Motor neuron (in vitro differentiated cells): ENCODE measurements at regions not wholly inside any gene's neighbourhood (a gene's known extent, or its start where the extent isn't known, plus 50 kb on each side); places are given as distances from the start of the nearest gene placed in this dataset.
"Not testable (repeated sequence)": the region's sequence is repeated elsewhere in the genome, so short reads cannot be mapped to it uniquely, and the experiment has no call there.

ENCODE experiments used
- ATAC-seq, 8 experiments: fragments of 200-7000 bp; cut with Tn5 transposase; replicated peaks in 6 of 8; 2 replicates each; pipeline ENCODE4 v1.8.0; 2021; ENCODE audit warnings: mild to moderate bottlenecking in 8 of 8, moderate library complexity in 8 of 8
- H3K27ac ChIP-seq, 2 donors: fragments of 250-450 bp; sonication (Bioruptor Pico); 2 replicates each; pipeline ENCODE4 v1.9.0; 2021; ENCODE audit warnings: antibody characterized with exemption in 2 of 2, mild to moderate bottlenecking in 2 of 2, moderate library complexity in 1 of 2
- H3K4me1 ChIP-seq, 2 donors: fragments of 250-450 bp; sonication (Bioruptor Pico); replicated peaks in 1 of 2; 2 replicates each; pipeline ENCODE4 v1.6.1; 2021; ENCODE audit warnings: antibody characterized with exemption in 2 of 2, mild to moderate bottlenecking in 2 of 2, moderate library complexity in 1 of 2
- H3K4me3 ChIP-seq, 5 donors: fragments of 250-450 bp; sonication (Bioruptor Pico); 2 replicates each; pipeline ENCODE4 v1.9.0; 2021; ENCODE audit warnings: antibody characterized with exemption in 5 of 5, mild to moderate bottlenecking in 5 of 5, moderate library complexity in 4 of 5
- whole genome bisulfite sequencing, 10 experiments: fragments of 450-650 bp; shearing (Covaris generic); methylation state at CpG; one replicate each; pipeline ENCODE4 v1.0.0; 2022; 5-methylcytosine and 5-hydroxymethylcytosine counted together
- in situ Hi-C, 9 experiments: fragments of 400-800 bp; cut with MboI; loops; one replicate each; pipeline ENCODE4 v1.15.0; 2021; ENCODE audit warnings: low sequenced_read_pairs in 9 of 9, low pct_unique_long_range_greater_than_20kb in 2 of 9; ENCODE audit not compliant: unreplicated experiment in 9 of 9

DNA sequence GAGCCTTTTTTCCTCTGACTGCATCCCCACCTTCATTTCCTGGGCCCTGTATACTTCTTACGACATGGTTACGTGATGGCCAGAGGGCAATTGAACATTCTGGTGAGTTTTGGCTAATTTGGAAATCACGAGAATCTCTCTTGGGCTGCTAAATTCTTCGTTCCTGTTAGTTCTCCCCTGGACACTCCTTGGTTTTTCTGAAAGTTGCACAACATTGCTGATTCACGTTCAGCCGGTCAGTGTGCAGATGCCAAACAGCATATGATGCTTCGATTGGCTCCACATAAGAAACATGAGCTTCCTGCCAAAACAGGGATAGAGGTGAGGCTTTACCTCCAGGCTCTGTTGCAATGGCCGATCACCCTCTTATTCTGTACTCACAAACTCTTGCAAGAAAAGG lies 119.4 kb upstream of the LY86 start:
- ATAC-seq: peak in 2 of 8 experiments; percentile 28 to 45
- in situ Hi-C loops: no loop called here
- Histone ChIP-seq H3K4me3 (no peak overlapping the region), H3K27ac (no peak overlapping the region), H3K4me1 (no peaks in the 10 kb centered on the region)
- 11 to 100% (median 80%) methylated on average over 1 to 8 of the region's 8 CpGs; no CpG with 5 or more reads in 1 of the 10 experiments for WGBS, 10 experiments

DNA sequence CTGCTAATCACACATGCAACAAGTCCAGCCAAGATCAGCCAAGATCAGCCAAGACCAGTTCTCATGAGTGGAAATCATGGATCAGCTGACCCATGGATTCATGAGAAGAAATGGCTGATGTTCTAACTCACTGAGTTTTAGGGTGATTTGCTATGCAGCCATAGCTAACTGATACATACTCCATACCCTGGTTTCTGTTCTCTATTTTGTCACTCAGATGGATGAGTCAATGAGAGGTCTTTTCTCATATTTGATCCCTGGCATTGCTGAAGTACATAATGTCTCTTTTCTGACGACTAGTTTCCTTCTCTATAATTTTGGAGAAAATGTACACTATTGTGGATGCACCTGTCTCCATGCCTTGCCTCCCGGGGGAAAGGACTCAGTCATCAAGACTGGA lies 118.4 kb upstream of the LY86 start:
- in situ Hi-C loops: no loop called here
- no peak overlapping the region for H3K27ac ChIP-seq
- 0 to 86% (median 71%) methylated on average over 1 to 2 of the region's 2 CpGs; no CpG with 5 or more reads in 5 of the 10 experiments for WGBS, 10 experiments
- ATAC-seq: no peak
- H3K4me1 ChIP-seq: no peaks in the 10 kb centered on the region
- no peak overlapping the region for H3K4me3 ChIP-seq

DNA sequence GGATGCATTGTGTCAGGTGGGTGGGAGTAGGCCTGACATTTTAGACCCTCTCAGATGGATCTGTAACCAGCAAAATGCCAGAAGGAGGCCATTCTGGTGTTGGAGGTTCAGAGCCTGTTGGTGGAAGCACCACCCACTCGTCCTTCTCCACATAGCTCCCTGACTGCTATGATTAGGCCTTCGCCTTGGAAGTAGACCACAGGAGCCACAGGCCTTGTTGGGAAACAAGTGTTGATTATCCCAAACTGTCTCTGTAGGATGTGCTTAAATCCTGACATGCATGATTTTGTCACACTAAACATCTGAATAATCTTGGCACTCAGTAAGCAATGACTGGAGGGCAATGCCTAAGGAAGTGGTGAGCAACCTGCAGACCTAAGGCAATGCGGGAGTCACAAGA lies 117.2 kb upstream of the LY86 start:
- H3K4me1 ChIP-seq: no peaks in the 10 kb centered on the region
- 44 to 100% (median 85%) methylated on average over 1 to 3 of the region's 3 CpGs; no CpG with 5 or more reads in 4 of the 10 experiments for WGBS, 10 experiments
- no peak overlapping the region for H3K27ac ChIP-seq
- no peak for ATAC-seq
- no peak overlapping the region for H3K4me3 ChIP-seq
- in situ Hi-C loops: no loop called here

DNA sequence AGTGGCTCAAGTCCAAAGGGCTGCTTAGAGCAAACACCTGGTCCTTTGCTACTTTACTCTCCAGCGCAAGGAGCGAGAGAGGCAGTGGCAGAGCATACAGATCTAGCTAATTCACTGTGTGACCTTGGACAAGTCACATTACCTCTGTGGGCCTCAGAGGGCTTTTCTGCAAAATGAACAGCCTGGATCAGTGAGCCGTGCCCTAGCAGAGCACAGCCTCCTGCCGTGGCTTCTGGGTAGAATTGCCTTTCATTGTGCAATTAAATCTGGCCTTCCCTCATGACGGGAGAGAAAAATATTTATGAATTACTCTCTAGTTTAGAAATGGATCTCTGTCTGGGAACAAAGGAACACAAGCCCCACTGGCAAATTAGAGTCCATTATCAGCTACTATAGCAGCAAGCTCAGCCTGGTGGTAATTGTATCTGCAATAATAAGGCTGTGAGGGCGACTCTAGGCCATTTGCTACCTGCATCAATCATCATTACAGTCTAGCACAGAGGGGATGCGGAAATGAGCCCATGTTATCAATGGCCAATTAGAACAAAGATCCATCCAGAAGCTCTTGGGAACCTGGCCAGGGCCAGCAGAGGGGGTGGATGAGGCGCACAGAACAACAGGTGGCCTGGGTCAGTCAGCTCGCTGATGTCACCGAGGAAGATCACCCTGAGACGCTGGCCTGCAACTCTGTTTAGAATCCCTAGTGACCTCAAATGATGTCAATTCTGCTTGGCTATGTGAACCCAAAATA lies 114.2 kb upstream of the LY86 start:
- H3K4me1 ChIP-seq: no peaks in the 10 kb centered on the region
- 0 to 100% (median 59%) methylated on average over 1 to 7 of the region's 11 CpGs for WGBS, 10 experiments
- in situ Hi-C loops: no loop called here
- ATAC-seq: peak in 5 of 8 experiments; percentile 97 to 98 (median 97)
- H3K27ac ChIP-seq: no peak overlapping the region
- no peak overlapping the region for H3K4me3 ChIP-seq

DNA sequence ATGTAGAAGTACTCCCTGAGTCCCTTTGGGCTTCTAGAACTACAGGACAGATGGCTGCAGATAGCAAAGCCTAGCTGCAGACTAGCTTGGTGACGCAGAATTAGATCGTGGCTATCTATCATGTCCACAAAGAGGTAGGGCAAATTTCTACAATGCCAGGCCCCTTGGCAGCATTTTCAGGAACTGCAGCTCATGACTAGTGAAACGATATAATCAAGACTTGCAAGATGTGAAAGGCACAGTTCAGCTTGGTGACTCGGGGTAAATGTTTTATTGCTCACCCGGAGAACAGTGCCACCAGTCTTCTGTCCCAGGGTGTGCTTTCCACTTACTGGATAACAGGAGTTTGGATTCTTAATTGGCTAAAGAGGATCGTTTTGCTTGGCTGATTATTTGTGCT lies 108.7 kb upstream of the LY86 start:
- no peak overlapping the region for H3K4me3 ChIP-seq

DNA sequence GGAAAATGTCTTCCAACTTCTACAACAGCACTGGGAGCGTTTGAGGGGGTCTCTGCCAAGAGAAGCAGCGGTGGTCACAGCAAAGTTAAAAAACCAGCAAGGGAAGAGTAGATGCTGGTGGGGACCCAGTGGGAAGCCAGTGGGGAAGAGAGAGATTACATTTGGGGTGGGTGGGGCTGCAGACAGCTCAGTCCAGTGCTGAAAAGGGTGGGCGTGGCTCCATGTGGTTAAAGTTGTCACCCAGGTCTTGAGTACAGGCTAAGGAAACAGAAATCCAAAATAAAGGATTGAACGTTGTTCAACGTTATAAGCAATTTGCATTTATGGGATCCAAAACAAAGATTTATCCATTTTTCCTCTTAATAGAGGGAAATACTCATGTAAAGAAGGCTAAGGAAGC lies 106.3 kb upstream of the LY86 start:
- no peak overlapping the region for H3K27ac ChIP-seq
- WGBS, 10 experiments: 33 to 100% (median 92%) methylated on average over 1 to 3 of the region's 5 CpGs; no CpG with 5 or more reads in 3 of the 10 experiments
- ATAC-seq: no peak
- in situ Hi-C loops: no loop called here
- H3K4me3 ChIP-seq: no peak overlapping the region
- H3K4me1 ChIP-seq: no peaks in the 10 kb centered on the region

More for the DNA sequence above, 108.7 kb upstream of the LY86 start:
- 0 to 82% (median 67%) methylated on average over 1 to 6 of the region's 6 CpGs; no CpG with 5 or more reads in 3 of the 10 experiments for WGBS, 10 experiments
- no peaks in the 10 kb centered on the region for H3K4me1 ChIP-seq
- in situ Hi-C loops: no loop called here
- no peak overlapping the region for H3K27ac ChIP-seq
- no peak for ATAC-seq

DNA sequence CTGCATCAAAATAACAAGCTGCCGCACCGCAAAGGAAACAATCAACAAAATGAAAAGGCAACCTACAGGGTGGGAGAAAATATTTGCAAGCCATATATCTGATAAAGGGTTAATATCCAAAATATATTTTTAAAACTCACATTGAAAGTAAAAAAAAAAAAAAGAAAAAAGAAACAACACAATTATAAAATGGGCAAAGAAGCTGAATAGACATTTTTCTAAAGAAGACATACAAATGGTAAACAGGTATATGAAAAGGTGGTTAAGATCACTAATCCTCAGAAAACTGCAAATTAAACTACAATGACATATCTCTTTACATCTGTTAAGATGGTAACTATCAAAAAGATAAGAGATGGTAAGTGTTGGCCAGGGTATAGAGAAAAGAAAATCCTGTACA lies 105.4 kb upstream of the LY86 start:
- Histone ChIP-seq H3K4me1 (no peaks in the 10 kb centered on the region), H3K4me3 (no peak overlapping the region), H3K27ac (no peak overlapping the region)
- no peak for ATAC-seq
- in situ Hi-C loops: no loop called here
- WGBS, 10 experiments: 74 to 100% (median 94%) methylated on average over 2 of the region's 2 CpGs; no CpG with 5 or more reads in 2 of the 10 experiments

DNA sequence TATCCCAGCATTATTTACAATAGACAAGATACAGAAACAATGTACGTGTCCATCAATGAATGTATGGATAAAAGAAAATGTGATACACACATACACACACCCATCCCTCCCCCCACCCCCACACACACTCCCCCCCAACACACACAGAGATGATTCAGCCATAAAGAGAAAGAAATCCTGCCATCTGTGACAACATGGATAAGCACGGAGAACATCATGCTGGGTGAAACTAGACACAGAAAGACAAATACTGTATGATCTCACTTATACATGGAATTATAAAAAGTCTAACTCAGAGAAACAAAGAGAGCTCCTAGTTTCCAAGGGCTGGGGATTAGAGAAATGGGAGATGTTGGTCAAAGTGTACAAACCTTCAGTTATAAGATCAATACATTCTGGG lies 104.8 kb upstream of the LY86 start:
- ATAC-seq: peak in 1 of 8 experiments; percentile 52
- no peak overlapping the region for H3K27ac ChIP-seq

DNA sequence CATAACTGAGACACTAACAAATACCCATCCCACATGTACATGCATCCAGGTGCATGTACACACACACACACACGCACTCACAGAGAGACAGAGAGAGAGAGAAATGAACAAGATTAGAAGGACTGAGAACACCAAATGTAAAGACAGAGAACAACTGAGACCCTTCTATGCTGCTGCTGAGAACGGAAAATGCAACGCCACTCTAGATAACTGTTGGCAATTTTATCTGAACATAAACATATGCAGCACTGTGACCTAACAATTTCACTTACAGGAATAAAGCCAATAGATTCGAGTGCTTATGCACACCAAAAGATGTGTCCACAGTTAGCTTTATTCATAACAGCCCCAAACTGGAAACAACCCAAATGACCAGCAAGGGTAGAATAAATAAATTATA lies 103.8 kb upstream of the LY86 start:
- Histone ChIP-seq H3K4me1 (no peaks in the 10 kb centered on the region), H3K27ac (no peak overlapping the region), H3K4me3 (no peak overlapping the region)
- WGBS, 10 experiments: 29 to 100% (median 67%) methylated on average over 1 to 4 of the region's 4 CpGs; no CpG with 5 or more reads in 1 of the 10 experiments
- in situ Hi-C loops: no loop called here
- ATAC-seq: no peak

More for the DNA sequence above, 104.8 kb upstream of the LY86 start:
- 0 to 100% (median 66%) methylated on average over 1 to 2 of the region's 2 CpGs; no CpG with 5 or more reads in 4 of the 10 experiments for WGBS, 10 experiments
- Histone ChIP-seq H3K4me3 (no peak overlapping the region), H3K4me1 (no peaks in the 10 kb centered on the region)
- in situ Hi-C loops: no loop called here

DNA sequence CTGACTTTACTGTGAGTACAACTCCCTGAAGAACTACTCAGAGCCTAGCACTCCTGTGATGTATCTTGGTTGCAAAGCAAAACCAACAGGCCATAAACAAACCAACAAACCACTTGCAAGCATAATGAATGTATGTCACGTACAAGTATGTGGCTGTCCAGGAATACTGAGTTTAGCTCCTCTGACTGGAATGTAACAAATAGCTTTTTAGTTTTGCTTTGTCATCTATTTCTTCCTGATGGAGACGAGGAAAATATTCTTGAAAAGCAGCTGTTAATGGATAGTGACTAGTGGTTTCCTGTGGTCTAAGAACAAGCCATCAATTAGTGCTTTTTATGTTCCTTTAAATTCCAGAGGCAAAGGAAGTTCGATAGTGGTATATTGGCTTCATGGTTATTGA lies 101.9 kb upstream of the LY86 start:
- 15 to 81% (median 62%) methylated on average over 1 to 3 of the region's 3 CpGs for WGBS, 10 experiments
- in situ Hi-C loops: no loop called here
- Histone ChIP-seq H3K27ac (no peak overlapping the region), H3K4me3 (no peak overlapping the region), H3K4me1 (no peaks in the 10 kb centered on the region)
- ATAC-seq: peak in 1 of 8 experiments; percentile 39

DNA sequence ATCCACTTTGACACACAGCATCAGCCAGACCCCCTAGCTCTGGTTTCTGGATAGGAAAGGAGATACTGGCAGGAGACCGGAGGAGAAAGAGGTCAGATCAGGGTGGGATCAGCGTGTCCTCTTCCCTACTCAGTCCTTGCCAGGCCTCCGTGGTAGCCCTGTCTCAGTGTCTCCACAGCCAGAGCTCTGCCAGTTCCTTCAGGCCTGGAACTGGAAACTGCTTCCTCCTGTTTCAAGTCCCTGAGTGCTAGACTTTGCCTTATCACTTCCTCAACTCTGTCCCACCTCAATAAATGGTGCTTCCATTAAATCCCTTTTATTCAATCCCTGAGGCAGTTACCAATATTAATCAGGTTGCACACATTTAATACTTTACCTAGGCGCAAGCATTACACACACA lies 96.8 kb upstream of the LY86 start:
- Histone ChIP-seq H3K4me1 (no peaks in the 10 kb centered on the region), H3K27ac (no peak overlapping the region), H3K4me3 (no peak overlapping the region)
- in situ Hi-C loops: no loop called here
- ATAC-seq: no peak
- WGBS, 10 experiments: 21 to 100% (median 96%) methylated on average over 1 to 2 of the region's 4 CpGs; no CpG with 5 or more reads in 4 of the 10 experiments

DNA sequence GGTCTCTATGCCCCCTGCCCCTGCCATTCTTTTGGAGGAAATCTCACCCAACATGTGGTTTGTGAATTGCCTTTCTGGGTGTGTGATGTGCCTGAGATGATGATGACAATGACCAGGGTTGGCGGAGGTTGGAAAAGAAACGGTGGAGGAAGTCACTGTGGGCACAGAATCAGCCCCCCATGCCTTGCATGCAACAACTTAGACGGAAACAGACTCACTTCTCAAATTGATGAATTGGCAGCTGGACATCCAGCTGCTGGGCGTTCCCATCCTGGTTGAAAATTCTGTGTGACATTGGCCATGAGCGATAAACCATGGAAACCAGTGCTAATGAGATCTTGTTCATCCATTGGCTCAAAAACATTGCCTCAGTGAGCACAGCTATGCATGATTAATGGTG lies 95.8 kb upstream of the LY86 start:
- Histone ChIP-seq H3K4me3 (no peak overlapping the region), H3K4me1 (no peaks in the 10 kb centered on the region), H3K27ac (no peak overlapping the region)
- in situ Hi-C loops: no loop called here
- ATAC-seq: no peak
- WGBS, 10 experiments: 7 to 100% (median 85%) methylated on average over 1 to 5 of the region's 5 CpGs; no CpG with 5 or more reads in 1 of the 10 experiments

DNA sequence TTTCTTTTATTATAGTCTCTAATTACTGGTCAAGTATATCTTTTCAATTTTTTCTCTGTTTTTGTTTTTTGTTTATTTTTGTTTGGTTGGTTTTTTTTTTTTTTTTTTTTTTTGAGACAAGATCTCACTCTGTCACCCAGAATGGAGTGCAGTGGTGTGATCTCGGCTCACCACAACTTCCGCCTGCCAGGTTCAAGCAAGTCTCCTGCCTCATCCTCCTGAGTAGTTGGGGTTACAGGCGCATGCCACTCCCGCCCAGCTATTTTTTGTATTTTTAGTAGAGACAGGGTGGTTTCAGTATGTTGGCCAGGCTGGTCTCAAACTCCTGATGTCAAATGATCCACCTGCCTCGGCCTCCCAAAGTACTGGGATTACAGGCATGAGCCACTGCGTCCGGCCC lies 94.4 kb upstream of the LY86 start:
- WGBS, 10 experiments: 58 to 99% (median 87%) methylated on average over 4 to 7 of the region's 7 CpGs; no CpG with 5 or more reads in 2 of the 10 experiments
- ATAC-seq, H3K27ac ChIP-seq, in situ Hi-C loops, H3K4me3 ChIP-seq, H3K4me1 ChIP-seq: not testable (repeated sequence)

DNA sequence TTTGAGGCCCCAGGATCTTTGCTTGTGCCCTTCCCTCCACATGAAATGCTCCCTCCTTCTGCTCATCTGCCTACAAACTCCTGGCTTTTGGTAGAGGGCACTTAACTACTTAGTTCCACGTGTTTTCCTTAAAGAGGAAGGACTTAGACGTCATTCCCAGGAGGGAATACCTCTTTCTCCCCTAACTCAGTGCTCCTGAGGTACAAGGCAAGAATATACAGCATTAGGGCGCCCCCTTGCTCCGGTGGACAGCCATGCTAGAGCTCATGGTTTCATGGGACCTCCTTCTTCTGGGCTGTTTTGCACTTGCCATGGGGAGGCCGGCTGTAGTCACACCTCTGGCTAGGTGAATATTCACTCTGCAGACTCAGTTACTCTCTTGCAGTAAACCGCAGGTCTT lies 93.8 kb upstream of the LY86 start:
- Histone ChIP-seq H3K4me1 (no peaks in the 10 kb centered on the region), H3K4me3 (no peak overlapping the region), H3K27ac (no peak overlapping the region)
- in situ Hi-C loops: no loop called here
- peak in 3 of 8 experiments; percentile 74 to 92 (median 79) for ATAC-seq
- WGBS, 10 experiments: 5 to 42% (median 20%) methylated on average over 2 to 4 of the region's 6 CpGs; no CpG with 5 or more reads in 2 of the 10 experiments
